ENCODE measurements at regions not wholly inside any gene's neighbourhood (a gene's known extent, or its start where the extent isn't known, plus 50 kb on each side); places are given as distances from the start of the nearest gene placed in this dataset.

DNA sequence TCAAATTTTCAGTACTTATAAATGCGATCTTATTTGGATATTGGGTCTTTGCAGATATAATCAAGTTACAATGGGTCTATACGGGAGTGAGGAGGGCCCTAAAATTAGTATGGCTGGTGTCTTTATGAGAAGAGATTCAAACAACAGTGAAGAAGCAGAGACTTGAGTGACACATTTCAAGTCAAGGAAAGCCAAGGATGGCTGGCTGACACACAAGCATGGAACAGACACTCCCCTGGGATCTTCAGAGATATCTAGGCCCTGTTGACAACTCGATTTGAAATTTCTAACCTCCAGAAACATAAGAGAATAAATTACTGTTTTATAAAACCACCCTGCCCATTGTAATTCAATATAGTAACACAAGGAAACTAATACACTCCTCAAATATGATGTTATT, 1886.0 kb upstream of the PCDH7 start:
- TF ChIP-seq, protein P1, sequence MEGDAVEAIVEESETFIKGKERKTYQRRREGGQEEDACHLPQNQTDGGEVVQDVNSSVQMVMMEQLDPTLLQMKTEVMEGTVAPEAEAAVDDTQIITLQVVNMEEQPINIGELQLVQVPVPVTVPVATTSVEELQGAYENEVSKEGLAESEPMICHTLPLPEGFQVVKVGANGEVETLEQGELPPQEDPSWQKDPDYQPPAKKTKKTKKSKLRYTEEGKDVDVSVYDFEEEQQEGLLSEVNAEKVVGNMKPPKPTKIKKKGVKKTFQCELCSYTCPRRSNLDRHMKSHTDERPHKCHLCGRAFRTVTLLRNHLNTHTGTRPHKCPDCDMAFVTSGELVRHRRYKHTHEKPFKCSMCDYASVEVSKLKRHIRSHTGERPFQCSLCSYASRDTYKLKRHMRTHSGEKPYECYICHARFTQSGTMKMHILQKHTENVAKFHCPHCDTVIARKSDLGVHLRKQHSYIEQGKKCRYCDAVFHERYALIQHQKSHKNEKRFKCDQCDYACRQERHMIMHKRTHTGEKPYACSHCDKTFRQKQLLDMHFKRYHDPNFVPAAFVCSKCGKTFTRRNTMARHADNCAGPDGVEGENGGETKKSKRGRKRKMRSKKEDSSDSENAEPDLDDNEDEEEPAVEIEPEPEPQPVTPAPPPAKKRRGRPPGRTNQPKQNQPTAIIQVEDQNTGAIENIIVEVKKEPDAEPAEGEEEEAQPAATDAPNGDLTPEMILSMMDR (IDR thresholded peaks at IDR 0.05): no peak
- no peak for TF ChIP-seq ZFX (IDR thresholded peaks at IDR 0.05; ENCODE audit: borderline replicate concordance)
